Smooth muscle cell (in vitro differentiated cells): ENCODE measurements at regions not wholly inside any gene's neighbourhood (a gene's known extent, or its start where the extent isn't known, plus 50 kb on each side); places are given as distances from the start of the nearest gene placed in this dataset.

Experiments
- DNase-seq: peaks from one replicate; lab custom pipeline; 2025; ENCODE audit not compliant: unreplicated experiment; lab: John Stamatoyannopoulos, UW
- H2AFZ ChIP-seq: fragments of 200-600 bp; sonication (generic); 2 replicates; pipeline ENCODE4 v1.6.0; 2016; ENCODE audit warnings: antibody characterized with exemption, low read depth, mild to moderate bottlenecking
- H3F3A ChIP-seq: fragments of 200-600 bp; sonication (generic); 2 replicates; pipeline ENCODE4 v1.6.0; 2017; ENCODE audit warnings: antibody characterized with exemption, low read depth
- H3K27ac ChIP-seq: fragments of 200-600 bp; sonication (generic); 2 replicates; pipeline ENCODE4 v1.5.1; 2016; ENCODE audit warnings: low read depth, mild to moderate bottlenecking
- H3K27me3 ChIP-seq: fragments of 200-600 bp; sonication (generic); 2 replicates; pipeline ENCODE4 v1.6.1; 2016; ENCODE audit warnings: low read depth, mild to moderate bottlenecking
- H3K36me3 ChIP-seq: fragments of 200-600 bp; sonication (generic); 2 replicates; pipeline ENCODE4 v1.5.1; 2016; ENCODE audit warnings: low read depth
- H3K4me1 ChIP-seq: fragments of 200-600 bp; sonication (generic); 2 replicates; pipeline ENCODE4 v1.5.1; 2016; ENCODE audit warnings: low read depth
- H3K4me2 ChIP-seq: fragments of 200-600 bp; sonication (generic); 2 replicates; pipeline ENCODE4 v1.6.0; 2016; ENCODE audit warnings: mild to moderate bottlenecking
- H3K4me3 ChIP-seq: fragments of 200-600 bp; sonication (generic); 2 replicates; pipeline ENCODE4 v1.5.1; 2016; ENCODE audit warnings: mild to moderate bottlenecking
- H3K79me2 ChIP-seq: fragments of 200-600 bp; sonication (generic); 2 replicates; pipeline ENCODE4 v1.6.0; 2016; ENCODE audit warnings: low read depth, mild to moderate bottlenecking
- H3K9ac ChIP-seq: fragments of 200-600 bp; sonication (generic); 2 replicates; pipeline ENCODE4 v1.6.0; 2016; ENCODE audit warnings: low read depth
- H3K9me3 ChIP-seq: fragments of 200-600 bp; sonication (generic); replicated peaks from 2 replicates; pipeline ENCODE4 v1.5.1; 2016; ENCODE audit warnings: low read depth
- H4K20me1 ChIP-seq: fragments of 200-600 bp; sonication (generic); 2 replicates; pipeline ENCODE4 v1.6.0; 2016; ENCODE audit warnings: low read depth
- WGBS: methylation state at CpG from one replicate; pipeline ENCODE4 v1.1.7; 2016; ENCODE audit warnings: low lambda C conversion rate; 5-methylcytosine and 5-hydroxymethylcytosine counted together
- TF ChIP-seq, protein P1 (sequence below): fragments of 200-600 bp; sonication (generic); IDR thresholded peaks from 2 replicates; pipeline ENCODE4 v1.5.1; 2017; ENCODE audit warnings: borderline replicate concordance, mild to moderate bottlenecking, antibody characterized with exemption; ENCODE audit not compliant: insufficient read depth, poor library complexity, severe bottlenecking

DNA sequence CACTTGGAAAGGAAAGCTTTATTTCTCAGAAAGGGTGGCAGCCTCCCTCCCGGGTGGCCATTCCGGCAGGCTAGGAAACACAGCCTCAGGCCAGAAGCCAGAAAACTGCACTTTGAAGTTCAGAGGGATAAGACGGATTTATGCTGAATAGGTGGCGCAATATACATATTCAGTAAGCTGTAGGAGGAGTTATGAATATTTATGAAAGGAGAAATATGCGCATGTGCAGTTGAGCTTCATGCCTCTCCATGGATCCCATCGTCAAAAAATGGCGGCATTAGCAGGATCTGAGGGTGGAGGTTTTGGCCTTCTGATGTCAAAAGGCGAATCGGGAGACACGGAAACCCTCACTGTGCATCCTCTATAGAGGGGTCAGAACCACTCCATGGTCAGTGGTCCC, 82.3 kb downstream of the KATNIP start:
- WGBS: 97% methylated on average over 10 of the region's 10 CpGs
- no peak overlapping the region for H3K9ac ChIP-seq
- no peaks in the 10 kb centered on the region for H3K9me3 ChIP-seq
- no peak for DNase-seq
- H3K4me2 ChIP-seq: no peak overlapping the region
- H3K79me2 ChIP-seq: no peaks in the 10 kb centered on the region
- no peak overlapping the region for H2AFZ ChIP-seq
- no peaks in the 10 kb centered on the region for H3K27me3 ChIP-seq
- H3K4me1 ChIP-seq: no peaks in the 10 kb centered on the region
- H4K20me1 ChIP-seq: peaks cover 10% of the 10 kb centered on the region
- no peaks in the 10 kb centered on the region for H3F3A ChIP-seq
- H3K36me3 ChIP-seq: no peaks in the 10 kb centered on the region
- no peak overlapping the region for H3K4me3 ChIP-seq
- TF ChIP-seq, protein P1, sequence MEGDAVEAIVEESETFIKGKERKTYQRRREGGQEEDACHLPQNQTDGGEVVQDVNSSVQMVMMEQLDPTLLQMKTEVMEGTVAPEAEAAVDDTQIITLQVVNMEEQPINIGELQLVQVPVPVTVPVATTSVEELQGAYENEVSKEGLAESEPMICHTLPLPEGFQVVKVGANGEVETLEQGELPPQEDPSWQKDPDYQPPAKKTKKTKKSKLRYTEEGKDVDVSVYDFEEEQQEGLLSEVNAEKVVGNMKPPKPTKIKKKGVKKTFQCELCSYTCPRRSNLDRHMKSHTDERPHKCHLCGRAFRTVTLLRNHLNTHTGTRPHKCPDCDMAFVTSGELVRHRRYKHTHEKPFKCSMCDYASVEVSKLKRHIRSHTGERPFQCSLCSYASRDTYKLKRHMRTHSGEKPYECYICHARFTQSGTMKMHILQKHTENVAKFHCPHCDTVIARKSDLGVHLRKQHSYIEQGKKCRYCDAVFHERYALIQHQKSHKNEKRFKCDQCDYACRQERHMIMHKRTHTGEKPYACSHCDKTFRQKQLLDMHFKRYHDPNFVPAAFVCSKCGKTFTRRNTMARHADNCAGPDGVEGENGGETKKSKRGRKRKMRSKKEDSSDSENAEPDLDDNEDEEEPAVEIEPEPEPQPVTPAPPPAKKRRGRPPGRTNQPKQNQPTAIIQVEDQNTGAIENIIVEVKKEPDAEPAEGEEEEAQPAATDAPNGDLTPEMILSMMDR: no peak
- H3K27ac ChIP-seq: no peak overlapping the region

DNA sequence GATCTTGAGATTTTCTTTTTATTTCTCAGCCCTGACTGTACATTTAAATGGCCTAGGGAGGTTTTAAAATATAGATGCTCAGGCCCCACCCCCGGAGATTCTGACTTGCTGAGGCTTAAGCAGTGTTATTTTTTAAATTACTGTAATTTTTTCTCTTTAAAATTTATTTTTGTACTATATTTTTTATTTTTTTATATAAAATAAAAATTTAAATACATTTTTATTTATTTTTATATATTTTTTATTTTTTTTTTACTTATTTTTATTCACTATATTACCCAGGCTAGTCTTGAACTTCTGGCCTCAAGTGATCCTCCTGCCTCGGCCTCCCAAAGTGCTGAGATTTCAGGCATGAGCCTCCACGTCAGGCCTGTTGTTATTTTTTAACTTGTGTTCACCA, 83.3 kb downstream of the KATNIP start:
- H3F3A ChIP-seq: no peaks in the 10 kb centered on the region
- no peaks in the 10 kb centered on the region for H3K27me3 ChIP-seq
- no peaks in the 10 kb centered on the region for H3K36me3 ChIP-seq
- no peaks in the 10 kb centered on the region for H3K9me3 ChIP-seq
- no peak overlapping the region for H3K4me2 ChIP-seq
- no peaks in the 10 kb centered on the region for H3K4me1 ChIP-seq
- H3K4me3 ChIP-seq: no peak overlapping the region
- H3K27ac ChIP-seq: no peak overlapping the region
- peaks cover 5% of the 10 kb centered on the region for H4K20me1 ChIP-seq
- H3K79me2 ChIP-seq: no peaks in the 10 kb centered on the region
- TF ChIP-seq, protein P1: no peak
- no peak overlapping the region for H3K9ac ChIP-seq
- no peak for DNase-seq
- no peak overlapping the region for H2AFZ ChIP-seq
- WGBS: 99% methylated on average over 3 of the region's 3 CpGs

DNA sequence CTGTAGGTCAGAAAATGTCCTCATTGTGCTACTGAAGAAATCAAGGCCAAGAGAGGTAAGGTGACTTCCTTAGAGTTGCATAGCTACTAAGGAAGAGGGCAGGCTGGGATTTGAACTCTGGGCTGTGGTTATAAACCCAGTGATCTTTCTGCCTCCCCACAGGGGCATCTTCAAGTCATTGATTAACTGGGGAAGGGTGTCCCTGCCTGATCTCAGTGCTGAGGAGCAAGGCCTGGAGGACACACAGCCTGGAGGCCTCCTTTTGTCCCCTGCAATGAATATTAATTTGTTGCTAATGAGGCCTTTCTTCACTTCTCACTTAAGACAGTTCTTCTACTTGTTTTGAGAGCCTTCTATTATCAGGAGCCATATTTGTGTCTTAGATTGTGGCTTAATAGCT, 83.8 kb downstream of the KATNIP start:
- Histone ChIP-seq H3F3A (no peaks in the 10 kb centered on the region), H3K4me1 (no peaks in the 10 kb centered on the region), H3K4me3 (no peak overlapping the region), H3K79me2 (no peaks in the 10 kb centered on the region), H4K20me1 (no peaks in the 10 kb centered on the region), H3K4me2 (no peak overlapping the region), H3K36me3 (no peaks in the 10 kb centered on the region), H3K27ac (no peak overlapping the region), H3K9ac (no peak overlapping the region), H2AFZ (no peak overlapping the region), H3K27me3 (no peaks in the 10 kb centered on the region), H3K9me3 (no peaks in the 10 kb centered on the region)
- TF ChIP-seq, protein P1: no peak
- no peak for DNase-seq

DNA sequence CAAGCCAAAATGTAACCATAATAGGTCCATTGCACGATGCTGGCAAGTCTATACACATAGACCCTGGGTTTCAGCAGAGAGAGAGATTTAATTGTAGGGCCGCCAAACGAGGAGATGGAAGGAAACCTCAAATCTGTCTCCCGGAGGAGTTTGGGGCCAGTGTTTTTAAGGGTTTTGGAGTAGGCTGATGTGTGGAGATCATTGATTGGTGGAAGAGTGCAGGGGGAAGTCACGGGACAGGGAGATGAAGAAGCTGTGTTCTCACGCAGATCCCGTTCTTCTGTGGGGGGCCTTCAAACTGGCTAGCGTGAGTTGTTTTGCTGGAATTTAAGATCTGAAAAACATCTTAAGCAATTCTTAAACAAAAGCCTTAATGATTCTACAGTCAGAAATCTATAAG, 84.8 kb downstream of the KATNIP start:
- Histone ChIP-seq H3K9ac (no peak overlapping the region), H3K36me3 (no peaks in the 10 kb centered on the region), H3K4me3 (no peak overlapping the region), H3K79me2 (no peaks in the 10 kb centered on the region), H4K20me1 (no peaks in the 10 kb centered on the region), H3K27ac (no peak overlapping the region), H3K9me3 (no peaks in the 10 kb centered on the region), H3K4me2 (no peak overlapping the region), H3K27me3 (no peaks in the 10 kb centered on the region), H3F3A (no peaks in the 10 kb centered on the region), H3K4me1 (no peaks in the 10 kb centered on the region), H2AFZ (no peak overlapping the region)
- TF ChIP-seq, protein P1: no peak
- WGBS: 94% methylated on average over 8 of the region's 8 CpGs
- no peak for DNase-seq
